GM23338 (cell line): ENCODE measurements at regions not wholly inside any gene's neighbourhood (a gene's known extent, or its start where the extent isn't known, plus 50 kb on each side); places are given as distances from the start of the nearest gene placed in this dataset.

Source experiments
- ATAC-seq: fragments of 200-7000 bp; cut with Tn5 transposase; 3 replicates; pipeline ENCODE4 v1.9.1; 2020
- DNase-seq: peaks from one replicate; pipeline ENCODE4 v3.0.0-alpha.2; 2015; ENCODE audit warnings: low spot score
- H2AFZ ChIP-seq: fragments of 200-600 bp; sonication (generic); 2 replicates; pipeline ENCODE4 v1.8.0; 2016; ENCODE audit warnings: antibody characterized with exemption, mild to moderate bottlenecking, moderate library complexity
- H3F3A ChIP-seq: fragments of 200-600 bp; sonication (generic); replicated peaks from 2 replicates; pipeline ENCODE4 v1.8.0; 2017; ENCODE audit warnings: antibody characterized with exemption, mixed run types, low read depth
- H3K27ac ChIP-seq: fragments of 200-600 bp; sonication (generic); 2 replicates; pipeline ENCODE4 v1.6.1; 2016; ENCODE audit warnings: low read depth
- H3K27me3 ChIP-seq: fragments of 200-600 bp; sonication (generic); 2 replicates; pipeline ENCODE4 v1.8.0; 2016; ENCODE audit warnings: mild to moderate bottlenecking, mixed run types, moderate library complexity; ENCODE audit not compliant: insufficient read depth
- H3K36me3 ChIP-seq: fragments of 200-600 bp; sonication (generic); 2 replicates; pipeline ENCODE4 v1.8.0; 2016; ENCODE audit warnings: mild to moderate bottlenecking; ENCODE audit not compliant: insufficient read depth
- H3K4me1 ChIP-seq: fragments of 200-600 bp; sonication (generic); 2 replicates; pipeline ENCODE4 v1.8.0; 2016; ENCODE audit warnings: mild to moderate bottlenecking, moderate library complexity; ENCODE audit not compliant: insufficient read depth
- H3K4me2 ChIP-seq: fragments of 200-600 bp; sonication (generic); 2 replicates; pipeline ENCODE4 v1.7.1; 2017; ENCODE audit warnings: mixed run types
- H3K4me3 ChIP-seq: fragments of 200-600 bp; sonication (generic); 2 replicates; pipeline ENCODE4 v1.6.1; 2016; ENCODE audit warnings: mixed run types
- H3K79me2 ChIP-seq: fragments of 200-600 bp; sonication (generic); replicated peaks from 2 replicates; pipeline ENCODE4 v1.8.0; 2017; ENCODE audit warnings: mild to moderate bottlenecking; ENCODE audit not compliant: insufficient read depth
- H3K9me2 ChIP-seq: fragments of 200-600 bp; sonication (generic); 2 replicates; pipeline ENCODE4 v1.8.0; 2017; ENCODE audit not compliant: insufficient read depth
- H4K20me1 ChIP-seq: fragments of 200-600 bp; sonication (generic); replicated peaks from 2 replicates; pipeline ENCODE4 v1.8.0; 2017; ENCODE audit warnings: mild to moderate bottlenecking; ENCODE audit not compliant: insufficient read depth
- H3K27ac Mint-ChIP-seq: 2 replicates; pipeline ENCODE4 v1.8.0; 2020; ENCODE audit warnings: inconsistent platforms, mild to moderate bottlenecking, moderate library complexity, mixed read lengths
- H3K27me3 Mint-ChIP-seq: 3 replicates; pipeline ENCODE4 v1.8.0; 2022; ENCODE audit warnings: low read depth, mild to moderate bottlenecking, moderate library complexity, mixed read lengths, inconsistent platforms; ENCODE audit not compliant: insufficient read depth, poor library complexity
- H3K36me3 Mint-ChIP-seq: 3 replicates; pipeline ENCODE4 v1.8.0; 2021; ENCODE audit warnings: low read depth, mild to moderate bottlenecking, inconsistent platforms, moderate library complexity, mixed read lengths
- H3K4me1 Mint-ChIP-seq: 3 replicates; pipeline ENCODE4 v1.8.0; 2020; ENCODE audit warnings: mild to moderate bottlenecking, inconsistent platforms, mixed read lengths
- H3K4me3 Mint-ChIP-seq: 3 replicates; pipeline ENCODE4 v1.8.0; 2021; ENCODE audit warnings: moderate library complexity, mild to moderate bottlenecking, inconsistent platforms, mixed read lengths
- H3K9me3 Mint-ChIP-seq: 3 replicates; pipeline ENCODE4 v1.8.0; 2020; ENCODE audit warnings: moderate library complexity, mild to moderate bottlenecking, inconsistent platforms, mixed read lengths
- CREB1 ChIP-seq: fragments of 250-450 bp; sonication (Bioruptor Pico); IDR thresholded peaks from 2 replicates; pipeline ENCODE4 v1.5.0; 2020; ENCODE audit warnings: low read depth, mild to moderate bottlenecking, moderate library complexity
- CTCF ChIP-seq, 2 experiments: fragments of 200-600 bp in 1 of 2; sonication (generic) in 1 of 2; conservative IDR thresholded peaks; 2 replicates each; pipeline versions ENCODE4 v1.5.1 to v1.6.1; 2016 to 2017; ENCODE audit warnings: antibody characterized with exemption in 2 of 2, low read depth in 2 of 2, mild to moderate bottlenecking in 2 of 2, moderate library complexity in 1 of 2
- ETS1 ChIP-seq: IDR thresholded peaks from 2 replicates; pipeline ENCODE4 v1.6.1; 2016; ENCODE audit warnings: antibody characterized with exemption
- EZH2phosphoT487 ChIP-seq: fragments of 200-600 bp; sonication (generic); IDR thresholded peaks from one replicate; pipeline ENCODE4 v1.8.1; 2018; ENCODE audit warnings: antibody characterized with exemption; ENCODE audit not compliant: unreplicated experiment
- JUNB ChIP-seq: IDR thresholded peaks from one replicate; pipeline ENCODE4 v1.6.1; 2016; ENCODE audit warnings: antibody characterized with exemption; ENCODE audit not compliant: unreplicated experiment
- NANOG ChIP-seq: IDR thresholded peaks from 2 replicates; pipeline ENCODE4 v1.6.1; 2016; ENCODE audit warnings: antibody characterized with exemption, borderline replicate concordance
- POLR2AphosphoS5 ChIP-seq: IDR thresholded peaks from 2 replicates; pipeline ENCODE4 v1.6.1; 2016; ENCODE audit warnings: antibody characterized with exemption, low read depth
- STAT1 ChIP-seq: IDR thresholded peaks from one replicate; pipeline ENCODE4 v1.6.1; 2016; ENCODE audit warnings: antibody characterized with exemption; ENCODE audit not compliant: unreplicated experiment
- ZNF114 ChIP-seq: fragments of 250-450 bp; sonication (Bioruptor Pico); IDR thresholded peaks from 2 replicates; pipeline ENCODE4 v1.5.0; 2020; ENCODE audit warnings: mild to moderate bottlenecking, moderate library complexity
- ZNF331 ChIP-seq: fragments of 250-450 bp; sonication (Bioruptor Pico); IDR thresholded peaks from 2 replicates; pipeline ENCODE4 v1.5.0; 2020; ENCODE audit warnings: low read depth, mild to moderate bottlenecking, moderate library complexity
- TF ChIP-seq, protein P1 (sequence below): IDR thresholded peaks from one replicate; pipeline ENCODE4 v1.6.1; 2018; ENCODE audit warnings: antibody characterized with exemption; ENCODE audit not compliant: unreplicated experiment

- TF ChIP-seq, protein P1, sequence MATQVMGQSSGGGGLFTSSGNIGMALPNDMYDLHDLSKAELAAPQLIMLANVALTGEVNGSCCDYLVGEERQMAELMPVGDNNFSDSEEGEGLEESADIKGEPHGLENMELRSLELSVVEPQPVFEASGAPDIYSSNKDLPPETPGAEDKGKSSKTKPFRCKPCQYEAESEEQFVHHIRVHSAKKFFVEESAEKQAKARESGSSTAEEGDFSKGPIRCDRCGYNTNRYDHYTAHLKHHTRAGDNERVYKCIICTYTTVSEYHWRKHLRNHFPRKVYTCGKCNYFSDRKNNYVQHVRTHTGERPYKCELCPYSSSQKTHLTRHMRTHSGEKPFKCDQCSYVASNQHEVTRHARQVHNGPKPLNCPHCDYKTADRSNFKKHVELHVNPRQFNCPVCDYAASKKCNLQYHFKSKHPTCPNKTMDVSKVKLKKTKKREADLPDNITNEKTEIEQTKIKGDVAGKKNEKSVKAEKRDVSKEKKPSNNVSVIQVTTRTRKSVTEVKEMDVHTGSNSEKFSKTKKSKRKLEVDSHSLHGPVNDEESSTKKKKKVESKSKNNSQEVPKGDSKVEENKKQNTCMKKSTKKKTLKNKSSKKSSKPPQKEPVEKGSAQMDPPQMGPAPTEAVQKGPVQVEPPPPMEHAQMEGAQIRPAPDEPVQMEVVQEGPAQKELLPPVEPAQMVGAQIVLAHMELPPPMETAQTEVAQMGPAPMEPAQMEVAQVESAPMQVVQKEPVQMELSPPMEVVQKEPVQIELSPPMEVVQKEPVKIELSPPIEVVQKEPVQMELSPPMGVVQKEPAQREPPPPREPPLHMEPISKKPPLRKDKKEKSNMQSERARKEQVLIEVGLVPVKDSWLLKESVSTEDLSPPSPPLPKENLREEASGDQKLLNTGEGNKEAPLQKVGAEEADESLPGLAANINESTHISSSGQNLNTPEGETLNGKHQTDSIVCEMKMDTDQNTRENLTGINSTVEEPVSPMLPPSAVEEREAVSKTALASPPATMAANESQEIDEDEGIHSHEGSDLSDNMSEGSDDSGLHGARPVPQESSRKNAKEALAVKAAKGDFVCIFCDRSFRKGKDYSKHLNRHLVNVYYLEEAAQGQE = no peak
- TF ChIP-seq CREB1 (CRISPR knock-in tag) = no peak
- no peak for TF ChIP-seq ETS1
- TF ChIP-seq ZNF114 (CRISPR knock-in tag) = no peak
- no peak for TF ChIP-seq ZNF331 (CRISPR knock-in tag)
- TF ChIP-seq NANOG = no peak
- no peak for TF ChIP-seq EZH2phosphoT487
- no peak for TF ChIP-seq POLR2AphosphoS5
- no peak for TF ChIP-seq STAT1
Measured at GRCh38 chr4:3348621-3349020, 55.8 kb downstream of the RGS12 start (continued).

GRCh38 chr4:3349116-3349515 is 56.3 kb downstream of the RGS12 start:
- ATAC-seq (no peak), DNase-seq (no peak)
- no peaks in the 10 kb centered on the region for H3K27me3 ChIP-seq
- no peak overlapping the region for H2AFZ ChIP-seq
- H4K20me1 ChIP-seq = no peaks in the 10 kb centered on the region
- peaks cover 17% of the 10 kb centered on the region for H3K4me1 ChIP-seq
- no peak overlapping the region for H3K27ac ChIP-seq
- no peak overlapping the region for H3K27ac Mint-ChIP-seq
- H3K4me3 Mint-ChIP-seq = no peak overlapping the region; the same call in 2 of the 3 replicates
- no peak overlapping the region for H3K4me3 ChIP-seq
- no peaks in the 10 kb centered on the region for H3K79me2 ChIP-seq
- H3F3A ChIP-seq = no peaks in the 10 kb centered on the region
- peaks cover 13% of the 10 kb centered on the region for H3K4me1 Mint-ChIP-seq
- H3K27me3 Mint-ChIP-seq = no peaks in the 10 kb centered on the region
- H3K36me3 Mint-ChIP-seq = 0 out of 3 replicates have a peak, but pooled peaks cover 5% of the 10 kb centered on the region
- H3K4me2 ChIP-seq = no peak overlapping the region
- no peaks in the 10 kb centered on the region for H3K9me2 ChIP-seq
- no peaks in the 10 kb centered on the region for H3K9me3 Mint-ChIP-seq
- no peaks in the 10 kb centered on the region for H3K36me3 ChIP-seq
- TF ChIP-seq EZH2phosphoT487 = no peak
- TF ChIP-seq ZNF331 (CRISPR knock-in tag) = no peak
- TF ChIP-seq, protein P1 = no peak
- no peak for TF ChIP-seq ETS1
- no peak for TF ChIP-seq CREB1 (CRISPR knock-in tag)
- TF ChIP-seq CTCF (conservative IDR thresholded peaks at IDR 0.05; ENCODE audit: low read depth in 2 of 2) = no peak
- TF ChIP-seq JUNB = no peak
- TF ChIP-seq STAT1 = no peak
